HCT116 (cell line): ENCODE measurements at regions not wholly inside any gene's neighbourhood (a gene's known extent, or its start where the extent isn't known, plus 50 kb on each side); places are given as distances from the start of the nearest gene placed in this dataset.

ENCODE experiments used
- ATAC-seq: fragments of 200-7000 bp; cut with Tn5 transposase; 2 replicates; pipeline ENCODE4 v1.9.1; 2020; ENCODE audit warnings: mild to moderate bottlenecking, moderate library complexity
- BruUV-seq: library from RNA; stranded (reverse); fragments of 400-500 nt; replicated peaks from 2 replicates; lab custom pipeline; 2021; lab: Mats Ljungman, UMichigan
- CTCF ChIA-PET: fragments of 300-600 bp; sonication (Branson Sonifier 250); formaldehyde crosslinking; loops from one replicate; lab custom pipeline; 2021; ENCODE audit warnings: antibody characterized with exemption; lab: Charles Lee
- POLR2A ChIA-PET: fragments of 300-600, 350-600 bp; sonication (Branson Sonifier 250); formaldehyde crosslinking; loops from one replicate; lab custom pipeline; 2021; ENCODE audit warnings: antibody characterized with exemption; lab: Charles Lee
- RAD21 ChIA-PET, 2 experiments: fragments of 300-600 bp; sonication (Branson Sonifier 250); formaldehyde crosslinking; loops; one replicate each; lab custom pipeline; 2023; ENCODE audit warnings: low total read pairs in 2 of 2; ENCODE audit not compliant: uncharacterized antibody in 2 of 2, unreplicated experiment in 2 of 2, low non-redundant PET in 1 of 2; lab: Charles Lee
- DNase-seq: peaks from one replicate; pipeline ENCODE4 v3.0.0-alpha.2; 2010; ENCODE audit warnings: low read depth, low spot score
- H2AFZ ChIP-seq: fragments of 200-600 bp; shearing (Covaris generic), sonication (generic); 2 replicates; pipeline ENCODE4 v1.6.1; 2017; ENCODE audit warnings: low read depth, mixed run types, mixed read lengths, antibody characterized with exemption, low read length; ENCODE audit not compliant: poor library complexity, severe bottlenecking
- H3K27ac ChIP-seq: 2 replicates; pipeline ENCODE4 v1.5.1; 2012; ENCODE audit warnings: low read depth, low read length
- H3K27me3 ChIP-seq: fragments of 200-600 bp; sonication (generic); 2 replicates; pipeline ENCODE4 v1.6.1; 2016; ENCODE audit warnings: mixed run types, low read length, mixed read lengths; ENCODE audit not compliant: insufficient read depth
- H3K36me3 ChIP-seq, 2 experiments: fragments of 200-500 bp in 1 of 2; fragments of 200-600 bp in 1 of 2; sonication (Bioruptor generic) in 1 of 2; sonication (generic) in 1 of 2; 2 replicates each; pipeline versions ENCODE4 v1.5.1 to v1.6.1; 2014 to 2016; ENCODE audit warnings: low read length in 2 of 2, inconsistent platforms in 1 of 2, mixed read lengths in 1 of 2, mixed run types in 1 of 2; ENCODE audit not compliant: insufficient read depth in 2 of 2, control insufficient read depth in 1 of 2
- H3K4me1 ChIP-seq, 2 experiments: fragments of 200-600 bp in 1 of 2; sonication (generic) in 1 of 2; 2 replicates each; pipeline versions ENCODE4 v1.5.1 to v1.6.1; 2012 to 2017; ENCODE audit warnings: low read length in 2 of 2, inconsistent platforms in 1 of 2, mild to moderate bottlenecking in 1 of 2, mixed read lengths in 1 of 2, mixed run types in 1 of 2, moderate library complexity in 1 of 2; ENCODE audit not compliant: insufficient read depth in 2 of 2, control insufficient read depth in 1 of 2
- H3K4me2 ChIP-seq: fragments of 200-600 bp; sonication (generic); 2 replicates; pipeline ENCODE4 v1.6.1; 2017; ENCODE audit warnings: mixed run types, low read length, mixed read lengths
- H3K4me3 ChIP-seq, 2 experiments: fragments of 200-600 bp in 1 of 2; sonication (generic) in 1 of 2; replicated peaks in 1 of 2; 2 replicates each; pipeline ENCODE4 v1.5.1; 2011 to 2016; ENCODE audit warnings: low read length in 2 of 2, control low read depth in 1 of 2, low read depth in 1 of 2, mild to moderate bottlenecking in 1 of 2, mixed read lengths in 1 of 2, mixed run types in 1 of 2
- H3K79me2 ChIP-seq: fragments of 200-600 bp; sonication (generic); 2 replicates; pipeline ENCODE4 v1.6.1; 2017; ENCODE audit warnings: mild to moderate bottlenecking, mixed run types, low read length, moderate library complexity, mixed read lengths; ENCODE audit not compliant: insufficient read depth
- H3K9ac ChIP-seq: fragments of 200-600 bp; sonication (generic); 2 replicates; pipeline ENCODE4 v1.6.1; 2016; ENCODE audit warnings: low read length, mixed read lengths
- H3K9me2 ChIP-seq: fragments of 200-600 bp; sonication (generic), shearing (Covaris generic); 2 replicates; pipeline ENCODE4 v1.6.1; 2017; ENCODE audit warnings: mixed run types, mild to moderate bottlenecking, moderate library complexity; ENCODE audit not compliant: insufficient read depth
- H3K9me3 ChIP-seq, 2 experiments: fragments of 200-500 bp in 1 of 2; fragments of 200-600 bp in 1 of 2; sonication (Bioruptor generic) in 1 of 2; sonication (generic) in 1 of 2; 2 replicates each; pipeline ENCODE4 v1.6.1; 2014 to 2017; ENCODE audit warnings: low read length in 2 of 2, mixed read lengths in 2 of 2, inconsistent platforms in 1 of 2, low read depth in 1 of 2, mild to moderate bottlenecking in 1 of 2, mixed run types in 1 of 2, moderate library complexity in 1 of 2; ENCODE audit not compliant: control insufficient read depth in 1 of 2, insufficient read depth in 1 of 2
- H4K20me1 ChIP-seq: fragments of 200-600 bp; sonication (generic), shearing (Covaris generic); 2 replicates; pipeline ENCODE4 v1.6.1; 2017; ENCODE audit warnings: mixed run types, mild to moderate bottlenecking, moderate library complexity; ENCODE audit not compliant: insufficient read depth
- ELF1 ChIP-seq: IDR thresholded peaks from 2 replicates; pipeline ENCODE4 v1.6.1; 2012; ENCODE audit warnings: low read depth, borderline replicate concordance
- EZH2 ChIP-seq: fragments of 200-600 bp; sonication (generic); IDR thresholded peaks from 2 replicates; pipeline ENCODE4 v1.6.1; 2017; ENCODE audit warnings: antibody characterized with exemption, mixed run types
- EZH2phosphoT487 ChIP-seq: fragments of 200-600 bp; IDR thresholded peaks from 2 replicates; pipeline ENCODE4 v1.6.1; 2018; ENCODE audit warnings: antibody characterized with exemption, borderline replicate concordance
- FOSL1 ChIP-seq: IDR thresholded peaks from 2 replicates; pipeline ENCODE4 v1.6.1; 2012; ENCODE audit warnings: low read depth
- POLR2AphosphoS5 ChIP-seq: IDR thresholded peaks from 2 replicates; pipeline ENCODE4 v1.6.1; 2011; ENCODE audit warnings: mild to moderate bottlenecking, low read depth, low read length, moderate library complexity
- RAD21 ChIP-seq: IDR thresholded peaks from 2 replicates; pipeline ENCODE4 v1.6.1; 2012; ENCODE audit warnings: low read depth, mild to moderate bottlenecking
- SIN3A ChIP-seq: IDR thresholded peaks from 2 replicates; pipeline ENCODE4 v1.6.1; 2012; ENCODE audit warnings: low read depth
- SP1 ChIP-seq: IDR thresholded peaks from 2 replicates; pipeline ENCODE4 v1.6.1; 2012; ENCODE audit warnings: low read depth
- SRF ChIP-seq: IDR thresholded peaks from 2 replicates; pipeline ENCODE4 v1.6.1; 2012; ENCODE audit warnings: low read depth
- ZFX ChIP-seq: fragments of 450-650 bp; IDR thresholded peaks from 2 replicates; pipeline ENCODE4 v1.6.1; 2017
- intact Hi-C: fragments of 100-400 bp; cut with micrococcal nuclease; formaldehyde crosslinking; loops from 2 replicates; pipeline ENCODE4 v1.10.0; 2022
- TF ChIP-seq, protein P1 (sequence below), 3 experiments: fragments of 200-600 bp in 1 of 3; sonication (generic) in 1 of 3; IDR thresholded peaks in 2 of 3; conservative IDR thresholded peaks in 1 of 3; 2 replicates each; pipeline ENCODE4 v1.5.1; 2012 to 2017; ENCODE audit warnings: low read depth in 2 of 3, low read length in 2 of 3, antibody characterized with exemption in 1 of 3, borderline replicate concordance in 1 of 3, control low read depth in 1 of 3, mild to moderate bottlenecking in 1 of 3, mixed read lengths in 1 of 3, mixed run types in 1 of 3, moderate library complexity in 1 of 3; ENCODE audit not compliant: insufficient read depth in 1 of 3
- TF ChIP-seq, protein P2 (sequence below): IDR thresholded peaks from 2 replicates; pipeline ENCODE4 v1.6.1; 2012; ENCODE audit warnings: low read depth

DNA sequence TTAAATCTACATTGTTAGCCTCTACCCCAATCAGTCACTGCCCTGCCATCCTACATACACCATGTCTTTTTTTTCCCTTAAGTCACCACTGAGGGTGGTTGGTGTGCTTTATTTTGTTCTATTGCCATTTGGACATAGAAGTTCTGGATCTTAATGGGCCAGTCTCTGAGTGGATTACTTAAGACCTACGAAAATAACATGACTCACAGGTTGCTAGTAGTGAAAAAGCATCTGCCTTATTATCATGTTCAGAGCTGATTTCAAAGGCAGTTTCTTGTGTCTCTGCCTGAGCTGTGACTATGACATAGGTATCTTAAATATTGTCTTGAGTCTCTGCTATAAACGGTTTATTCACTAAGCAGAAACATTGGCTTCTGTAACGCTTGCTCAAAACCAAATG lies 410.8 kb downstream of the MDFIC start:
- DNase-seq, result no peak
- no peaks in the 10 kb centered on the region for H3K27me3 ChIP-seq
- H4K20me1 ChIP-seq, result no peaks in the 10 kb centered on the region
- no peak overlapping the region for H2AFZ ChIP-seq
- H3K9ac ChIP-seq, result no peak overlapping the region
- no peak overlapping the region for H3K4me2 ChIP-seq
- ChIA-PET POLR2A (no interaction called here), RAD21 (no interaction called here), CTCF (no interaction called here)
- H3K27ac ChIP-seq, result no peak overlapping the region
- ATAC-seq, result no peak
- no peaks in the 10 kb centered on the region for H3K9me3 ChIP-seq
- no peak overlapping the region for H3K4me3 ChIP-seq
- no peaks in the 10 kb centered on the region for H3K36me3 ChIP-seq
- H3K4me1 ChIP-seq, result no peaks in the 10 kb centered on the region
- 0 out of 2 replicates have a peak, but pooled peaks cover 3% of the 10 kb centered on the region for H3K9me2 ChIP-seq
- TF ChIP-seq SP1, result no peak
- TF ChIP-seq, protein P1, sequence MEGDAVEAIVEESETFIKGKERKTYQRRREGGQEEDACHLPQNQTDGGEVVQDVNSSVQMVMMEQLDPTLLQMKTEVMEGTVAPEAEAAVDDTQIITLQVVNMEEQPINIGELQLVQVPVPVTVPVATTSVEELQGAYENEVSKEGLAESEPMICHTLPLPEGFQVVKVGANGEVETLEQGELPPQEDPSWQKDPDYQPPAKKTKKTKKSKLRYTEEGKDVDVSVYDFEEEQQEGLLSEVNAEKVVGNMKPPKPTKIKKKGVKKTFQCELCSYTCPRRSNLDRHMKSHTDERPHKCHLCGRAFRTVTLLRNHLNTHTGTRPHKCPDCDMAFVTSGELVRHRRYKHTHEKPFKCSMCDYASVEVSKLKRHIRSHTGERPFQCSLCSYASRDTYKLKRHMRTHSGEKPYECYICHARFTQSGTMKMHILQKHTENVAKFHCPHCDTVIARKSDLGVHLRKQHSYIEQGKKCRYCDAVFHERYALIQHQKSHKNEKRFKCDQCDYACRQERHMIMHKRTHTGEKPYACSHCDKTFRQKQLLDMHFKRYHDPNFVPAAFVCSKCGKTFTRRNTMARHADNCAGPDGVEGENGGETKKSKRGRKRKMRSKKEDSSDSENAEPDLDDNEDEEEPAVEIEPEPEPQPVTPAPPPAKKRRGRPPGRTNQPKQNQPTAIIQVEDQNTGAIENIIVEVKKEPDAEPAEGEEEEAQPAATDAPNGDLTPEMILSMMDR (IDR thresholded peaks at IDR 0.05 in 2 of 3, conservative IDR thresholded peaks at IDR 0.05 in 1 of 3; ENCODE audit: borderline replicate concordance in 1 of 3, insufficient read depth in 1 of 3, low read depth in 2 of 3, low read length in 2 of 3), result no peak
- TF ChIP-seq RAD21, result no peak
- TF ChIP-seq, protein P2, sequence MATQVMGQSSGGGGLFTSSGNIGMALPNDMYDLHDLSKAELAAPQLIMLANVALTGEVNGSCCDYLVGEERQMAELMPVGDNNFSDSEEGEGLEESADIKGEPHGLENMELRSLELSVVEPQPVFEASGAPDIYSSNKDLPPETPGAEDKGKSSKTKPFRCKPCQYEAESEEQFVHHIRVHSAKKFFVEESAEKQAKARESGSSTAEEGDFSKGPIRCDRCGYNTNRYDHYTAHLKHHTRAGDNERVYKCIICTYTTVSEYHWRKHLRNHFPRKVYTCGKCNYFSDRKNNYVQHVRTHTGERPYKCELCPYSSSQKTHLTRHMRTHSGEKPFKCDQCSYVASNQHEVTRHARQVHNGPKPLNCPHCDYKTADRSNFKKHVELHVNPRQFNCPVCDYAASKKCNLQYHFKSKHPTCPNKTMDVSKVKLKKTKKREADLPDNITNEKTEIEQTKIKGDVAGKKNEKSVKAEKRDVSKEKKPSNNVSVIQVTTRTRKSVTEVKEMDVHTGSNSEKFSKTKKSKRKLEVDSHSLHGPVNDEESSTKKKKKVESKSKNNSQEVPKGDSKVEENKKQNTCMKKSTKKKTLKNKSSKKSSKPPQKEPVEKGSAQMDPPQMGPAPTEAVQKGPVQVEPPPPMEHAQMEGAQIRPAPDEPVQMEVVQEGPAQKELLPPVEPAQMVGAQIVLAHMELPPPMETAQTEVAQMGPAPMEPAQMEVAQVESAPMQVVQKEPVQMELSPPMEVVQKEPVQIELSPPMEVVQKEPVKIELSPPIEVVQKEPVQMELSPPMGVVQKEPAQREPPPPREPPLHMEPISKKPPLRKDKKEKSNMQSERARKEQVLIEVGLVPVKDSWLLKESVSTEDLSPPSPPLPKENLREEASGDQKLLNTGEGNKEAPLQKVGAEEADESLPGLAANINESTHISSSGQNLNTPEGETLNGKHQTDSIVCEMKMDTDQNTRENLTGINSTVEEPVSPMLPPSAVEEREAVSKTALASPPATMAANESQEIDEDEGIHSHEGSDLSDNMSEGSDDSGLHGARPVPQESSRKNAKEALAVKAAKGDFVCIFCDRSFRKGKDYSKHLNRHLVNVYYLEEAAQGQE, result no peak
- no peak for TF ChIP-seq POLR2AphosphoS5
- no peak for TF ChIP-seq ZFX
- no peak for TF ChIP-seq EZH2phosphoT487
- no peak for TF ChIP-seq SRF
- no peak for TF ChIP-seq SIN3A
- TF ChIP-seq EZH2, result no peak
- no peak for TF ChIP-seq FOSL1
- no peak for TF ChIP-seq ELF1
- intact Hi-C loops, result no loop called here
- no peaks in the 10 kb centered on the region for H3K79me2 ChIP-seq
- BruUV-seq, result no TSS peak
